SU-DHL-6 (cell line): ENCODE measurements at regions not wholly inside any gene's neighbourhood (a gene's known extent, or its start where the extent isn't known, plus 50 kb on each side); places are given as distances from the start of the nearest gene placed in this dataset.

Experiments used
- EZH2phosphoT487 ChIP-seq: fragments of 200-600 bp; sonication (generic), shearing (Covaris generic); conservative IDR thresholded peaks from 2 replicates; pipeline ENCODE4 v1.6.1; 2018; ENCODE audit warnings: mild to moderate bottlenecking, antibody characterized with exemption, low read length, moderate library complexity, mixed read lengths
- TF ChIP-seq, protein P1 (sequence below): fragments of 200-600 bp; sonication (generic); IDR thresholded peaks from one replicate; pipeline ENCODE4 v1.5.1; 2017; ENCODE audit warnings: antibody characterized with exemption, mild to moderate bottlenecking, low read length, moderate library complexity; ENCODE audit not compliant: insufficient read depth, poor library complexity, severe bottlenecking

DNA sequence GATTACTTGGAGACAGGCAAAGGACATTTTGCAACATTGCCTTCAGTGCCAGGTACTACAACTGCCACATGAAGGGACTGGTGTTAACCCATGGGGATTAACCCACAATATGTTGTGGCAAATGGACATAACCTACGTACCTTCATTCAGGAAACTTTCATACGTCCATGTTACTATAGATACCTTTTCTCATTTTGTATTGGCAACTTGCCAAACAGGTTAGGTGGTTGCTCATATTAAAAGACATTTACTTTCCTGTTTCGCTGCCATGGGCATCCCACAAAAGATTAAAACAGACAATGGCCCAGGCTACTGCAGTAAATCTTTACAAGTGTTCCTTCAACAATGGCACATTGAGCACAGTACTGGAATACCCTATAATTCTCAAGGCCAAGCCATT is 925.3 kb downstream of the SLITRK6 start:
- TF ChIP-seq, protein P1, sequence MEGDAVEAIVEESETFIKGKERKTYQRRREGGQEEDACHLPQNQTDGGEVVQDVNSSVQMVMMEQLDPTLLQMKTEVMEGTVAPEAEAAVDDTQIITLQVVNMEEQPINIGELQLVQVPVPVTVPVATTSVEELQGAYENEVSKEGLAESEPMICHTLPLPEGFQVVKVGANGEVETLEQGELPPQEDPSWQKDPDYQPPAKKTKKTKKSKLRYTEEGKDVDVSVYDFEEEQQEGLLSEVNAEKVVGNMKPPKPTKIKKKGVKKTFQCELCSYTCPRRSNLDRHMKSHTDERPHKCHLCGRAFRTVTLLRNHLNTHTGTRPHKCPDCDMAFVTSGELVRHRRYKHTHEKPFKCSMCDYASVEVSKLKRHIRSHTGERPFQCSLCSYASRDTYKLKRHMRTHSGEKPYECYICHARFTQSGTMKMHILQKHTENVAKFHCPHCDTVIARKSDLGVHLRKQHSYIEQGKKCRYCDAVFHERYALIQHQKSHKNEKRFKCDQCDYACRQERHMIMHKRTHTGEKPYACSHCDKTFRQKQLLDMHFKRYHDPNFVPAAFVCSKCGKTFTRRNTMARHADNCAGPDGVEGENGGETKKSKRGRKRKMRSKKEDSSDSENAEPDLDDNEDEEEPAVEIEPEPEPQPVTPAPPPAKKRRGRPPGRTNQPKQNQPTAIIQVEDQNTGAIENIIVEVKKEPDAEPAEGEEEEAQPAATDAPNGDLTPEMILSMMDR, result no peak
- TF ChIP-seq EZH2phosphoT487, result no peak
